NB4 (cell line): ENCODE measurements at regions not wholly inside any gene's neighbourhood (a gene's known extent, or its start where the extent isn't known, plus 50 kb on each side); places are given as distances from the start of the nearest gene placed in this dataset.

Experiments
- CTCF ChIP-seq: IDR thresholded peaks from one replicate; pipeline ENCODE4 v1.5.1; 2012; ENCODE audit warnings: low read depth, low read length
- POLR2A ChIP-seq: IDR thresholded peaks from 2 replicates; pipeline ENCODE4 v1.6.1; 2011; ENCODE audit warnings: mild to moderate bottlenecking; ENCODE audit not compliant: insufficient read length; ENCODE audit errors: extremely low read depth

DNA sequence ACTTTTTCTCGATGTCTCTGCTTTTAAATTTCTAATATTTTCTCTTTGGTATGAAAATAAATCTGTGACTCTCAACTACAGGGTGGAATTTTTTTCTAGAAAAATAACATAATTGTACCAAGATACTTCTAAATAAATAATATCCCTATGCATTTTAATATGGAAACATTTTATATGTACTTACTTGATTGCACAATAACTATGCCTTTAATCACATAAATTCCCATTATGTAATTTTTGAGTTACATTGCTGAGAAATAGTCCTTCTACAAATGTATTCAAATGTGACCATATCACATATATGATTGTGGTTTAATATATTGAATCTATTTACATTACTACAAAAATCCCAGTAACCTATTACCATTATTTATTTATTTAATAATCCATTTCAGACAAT, 1543.3 kb upstream of the PABPC4L start:
- TF ChIP-seq POLR2A, result no peak
- no peak for TF ChIP-seq CTCF
